ENCODE measurements at regions not wholly inside any gene's neighbourhood (a gene's known extent, or its start where the extent isn't known, plus 50 kb on each side); places are given as distances from the start of the nearest gene placed in this dataset.

DNA sequence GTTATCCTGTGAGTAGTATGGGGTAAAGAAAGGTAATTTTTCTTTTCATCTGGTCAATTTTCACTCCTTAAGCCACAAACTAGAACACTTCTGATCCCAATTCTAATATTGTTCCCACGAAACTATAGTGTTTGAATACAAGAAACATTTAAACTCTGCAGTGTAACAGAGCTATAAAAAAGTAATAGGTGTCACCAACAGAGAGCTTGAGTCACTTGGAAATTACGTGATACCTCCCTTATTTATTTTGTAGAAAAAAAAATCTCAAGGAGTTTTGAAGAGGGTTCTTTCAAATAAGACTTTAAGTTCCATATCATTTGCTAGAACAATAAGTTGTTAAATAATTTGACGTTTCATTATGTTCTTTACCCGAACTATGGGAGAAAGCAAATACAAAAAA is 959.4 kb downstream of the JRKL start:
- Histone ChIP-seq H3K4ac (ENCODE audit: low read depth, low read length) (no peak overlapping the region), H3K4me2 (ENCODE audit: low read length) (no peak overlapping the region), H2BK120ac (ENCODE audit: low read depth, low read length) (no peak overlapping the region), H3K23ac (ENCODE audit: low read length) (no peak overlapping the region), H3K18ac (ENCODE audit: low read length) (no peak overlapping the region), H3K4me1 (ENCODE audit: control insufficient read depth, low read depth, low read length) (peaks cover 5% of the 10 kb centered on the region), H3K36me3 (ENCODE audit: control insufficient read depth, insufficient read depth, low read length) (no peaks in the 10 kb centered on the region), H3K4me3 (ENCODE audit: low read length) (no peak overlapping the region), H3K27ac (ENCODE audit: low read depth, low read length) (no peak overlapping the region), H3K79me2 (ENCODE audit: control insufficient read depth, insufficient read depth, low read length) (no peaks in the 10 kb centered on the region), H4K8ac (ENCODE audit: low read depth, low read length) (no peak overlapping the region), H2BK5ac (ENCODE audit: low read length) (no peak overlapping the region), H4K5ac (ENCODE audit: low read length) (no peak overlapping the region), H3K56ac (ENCODE audit: low read length) (no peak overlapping the region), H3K27me3 (ENCODE audit: insufficient read depth, low read length, poor library complexity) (no peaks in the 10 kb centered on the region), H2AK5ac (ENCODE audit: low read length) (no peak overlapping the region), H3K9ac (ENCODE audit: low read length) (no peak overlapping the region), H3K79me1 (ENCODE audit: low read length) (no peaks in the 10 kb centered on the region), H2BK15ac (replicated peaks; ENCODE audit: low read depth) (no peak overlapping the region)
- no peak for DNase-seq
- WGBS (ENCODE audit: extremely low coverage, insufficient coverage, low lambda C conversion rate), result no CpG with 5 or more reads among the region's 4 CpGs

DNA sequence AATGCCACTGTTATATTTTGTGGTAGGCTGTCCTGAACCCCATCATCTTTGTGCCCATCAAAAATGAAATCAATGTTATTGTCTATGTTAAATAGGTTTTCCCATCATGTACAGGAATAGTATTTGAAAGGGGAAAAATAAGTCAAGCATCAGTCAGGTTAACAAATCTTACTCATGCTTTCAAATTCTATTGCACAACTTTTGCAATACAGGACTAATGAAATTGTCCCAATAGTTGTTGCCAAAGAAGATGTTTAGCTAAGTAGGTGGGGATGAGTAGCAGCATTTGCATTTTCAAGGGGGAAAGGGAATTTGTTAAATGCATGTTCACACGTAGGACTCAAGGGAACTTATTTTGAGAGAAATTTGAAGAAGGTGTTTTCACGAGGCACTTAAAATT is 962.1 kb downstream of the JRKL start:
- no peak overlapping the region for H2BK120ac ChIP-seq (ENCODE audit: low read depth, low read length)
- no peak overlapping the region for H2BK5ac ChIP-seq (ENCODE audit: low read length)
- no peaks in the 10 kb centered on the region for H3K27me3 ChIP-seq (ENCODE audit: insufficient read depth, low read length, poor library complexity)
- no peak overlapping the region for H3K9ac ChIP-seq (ENCODE audit: low read length)
- DNase-seq, result no peak
- no peak overlapping the region for H4K5ac ChIP-seq (ENCODE audit: low read length)
- no peak overlapping the region for H2AK5ac ChIP-seq (ENCODE audit: low read length)
- no peaks in the 10 kb centered on the region for H3K36me3 ChIP-seq (ENCODE audit: control insufficient read depth, insufficient read depth, low read length)
- H4K8ac ChIP-seq (ENCODE audit: low read depth, low read length), result no peak overlapping the region
- H3K79me1 ChIP-seq (ENCODE audit: low read length), result no peaks in the 10 kb centered on the region
- peaks cover 5% of the 10 kb centered on the region for H3K4me1 ChIP-seq (ENCODE audit: control insufficient read depth, low read depth, low read length)
- no peak overlapping the region for H3K4me3 ChIP-seq (ENCODE audit: low read length)
- H3K56ac ChIP-seq (ENCODE audit: low read length), result no peak overlapping the region
- no peak overlapping the region for H3K4me2 ChIP-seq (ENCODE audit: low read length)
- H3K4ac ChIP-seq (ENCODE audit: low read depth, low read length), result no peak overlapping the region
- H3K27ac ChIP-seq (ENCODE audit: low read depth, low read length), result no peak overlapping the region
- no peak overlapping the region for H3K23ac ChIP-seq (ENCODE audit: low read length)
- no peak overlapping the region for H3K18ac ChIP-seq (ENCODE audit: low read length)
- H3K79me2 ChIP-seq (ENCODE audit: control insufficient read depth, insufficient read depth, low read length), result no peaks in the 10 kb centered on the region
- WGBS (ENCODE audit: extremely low coverage, insufficient coverage, low lambda C conversion rate), result no CpG with 5 or more reads among the region's 2 CpGs
- H2BK15ac ChIP-seq (replicated peaks; ENCODE audit: low read depth), result no peak overlapping the region

DNA sequence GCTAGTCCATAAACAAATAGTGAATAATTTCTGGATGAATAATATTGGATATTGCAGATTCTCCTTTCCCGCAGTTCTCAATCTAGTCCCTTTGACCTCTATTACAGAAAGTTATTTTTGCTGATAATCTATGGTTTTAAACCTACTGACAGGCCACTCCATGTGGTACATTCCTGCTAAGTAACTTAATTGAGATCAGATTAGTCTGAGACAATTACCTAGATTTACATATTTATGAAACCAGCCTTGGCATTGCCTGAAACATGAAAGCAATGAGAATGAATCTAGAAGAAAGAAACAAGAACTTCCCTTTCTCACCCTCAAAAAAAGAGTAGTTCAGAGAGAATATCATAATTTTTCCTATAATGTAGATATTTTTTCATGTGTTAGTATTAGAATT is 964.2 kb downstream of the JRKL start:
- Histone ChIP-seq H3K23ac (ENCODE audit: low read length) (no peak overlapping the region), H3K36me3 (ENCODE audit: control insufficient read depth, insufficient read depth, low read length) (no peaks in the 10 kb centered on the region), H3K4me3 (ENCODE audit: low read length) (no peak overlapping the region), H3K9ac (ENCODE audit: low read length) (no peak overlapping the region), H2BK15ac (replicated peaks; ENCODE audit: low read depth) (no peak overlapping the region), H3K79me2 (ENCODE audit: control insufficient read depth, insufficient read depth, low read length) (no peaks in the 10 kb centered on the region), H3K79me1 (ENCODE audit: low read length) (no peaks in the 10 kb centered on the region), H4K5ac (ENCODE audit: low read length) (no peak overlapping the region), H3K27ac (ENCODE audit: low read depth, low read length) (no peak overlapping the region), H4K8ac (ENCODE audit: low read depth, low read length) (no peak overlapping the region), H3K4me2 (ENCODE audit: low read length) (no peak overlapping the region), H2BK5ac (ENCODE audit: low read length) (no peak overlapping the region), H3K4me1 (ENCODE audit: control insufficient read depth, low read depth, low read length) (peaks cover 5% of the 10 kb centered on the region), H3K4ac (ENCODE audit: low read depth, low read length) (no peak overlapping the region), H3K27me3 (ENCODE audit: insufficient read depth, low read length, poor library complexity) (no peaks in the 10 kb centered on the region), H3K56ac (ENCODE audit: low read length) (no peak overlapping the region), H2BK120ac (ENCODE audit: low read depth, low read length) (no peak overlapping the region), H3K18ac (ENCODE audit: low read length) (no peak overlapping the region), H2AK5ac (ENCODE audit: low read length) (no peak overlapping the region)
- WGBS (ENCODE audit: extremely low coverage, insufficient coverage, low lambda C conversion rate), result no CpG with 5 or more reads among the region's 1 CpG
- DNase-seq, result peak; percentile 51

DNA sequence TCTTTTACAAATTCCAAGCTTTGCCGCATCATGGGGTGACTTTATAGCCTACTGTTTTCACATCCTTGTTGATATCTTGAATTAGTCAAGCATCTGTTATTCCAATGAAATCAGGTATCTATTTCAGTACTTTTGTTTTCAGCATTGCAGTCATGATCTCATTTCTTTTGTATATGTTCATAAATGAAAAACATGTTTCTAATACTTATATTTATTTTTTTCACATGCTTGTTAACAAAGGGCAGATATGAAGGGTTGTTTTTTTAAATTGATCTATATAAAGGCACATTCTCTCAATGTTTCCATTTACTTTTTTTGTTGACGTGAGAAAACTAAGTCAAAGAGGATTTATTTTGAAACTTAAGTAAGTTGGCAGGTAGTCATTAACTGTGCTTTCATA is 964.8 kb downstream of the JRKL start:
- Histone ChIP-seq H3K27ac (ENCODE audit: low read depth, low read length) (no peak overlapping the region), H3K36me3 (ENCODE audit: control insufficient read depth, insufficient read depth, low read length) (no peaks in the 10 kb centered on the region), H3K4me3 (ENCODE audit: low read length) (no peak overlapping the region), H3K56ac (ENCODE audit: low read length) (no peak overlapping the region), H2BK120ac (ENCODE audit: low read depth, low read length) (no peak overlapping the region), H4K5ac (ENCODE audit: low read length) (no peak overlapping the region), H3K79me1 (ENCODE audit: low read length) (no peaks in the 10 kb centered on the region), H3K18ac (ENCODE audit: low read length) (no peak overlapping the region), H4K8ac (ENCODE audit: low read depth, low read length) (no peak overlapping the region), H3K23ac (ENCODE audit: low read length) (no peak overlapping the region), H2BK5ac (ENCODE audit: low read length) (no peak overlapping the region), H3K4ac (ENCODE audit: low read depth, low read length) (no peak overlapping the region), H3K79me2 (ENCODE audit: control insufficient read depth, insufficient read depth, low read length) (no peaks in the 10 kb centered on the region), H2AK5ac (ENCODE audit: low read length) (no peak overlapping the region), H3K4me1 (ENCODE audit: control insufficient read depth, low read depth, low read length) (peaks cover 5% of the 10 kb centered on the region), H2BK15ac (replicated peaks; ENCODE audit: low read depth) (no peak overlapping the region), H3K27me3 (ENCODE audit: insufficient read depth, low read length, poor library complexity) (no peaks in the 10 kb centered on the region), H3K9ac (ENCODE audit: low read length) (no peak overlapping the region), H3K4me2 (ENCODE audit: low read length) (no peak overlapping the region)
- peak; percentile 37 for DNase-seq
- WGBS (ENCODE audit: extremely low coverage, insufficient coverage, low lambda C conversion rate), result no CpG with 5 or more reads among the region's 2 CpGs

DNA sequence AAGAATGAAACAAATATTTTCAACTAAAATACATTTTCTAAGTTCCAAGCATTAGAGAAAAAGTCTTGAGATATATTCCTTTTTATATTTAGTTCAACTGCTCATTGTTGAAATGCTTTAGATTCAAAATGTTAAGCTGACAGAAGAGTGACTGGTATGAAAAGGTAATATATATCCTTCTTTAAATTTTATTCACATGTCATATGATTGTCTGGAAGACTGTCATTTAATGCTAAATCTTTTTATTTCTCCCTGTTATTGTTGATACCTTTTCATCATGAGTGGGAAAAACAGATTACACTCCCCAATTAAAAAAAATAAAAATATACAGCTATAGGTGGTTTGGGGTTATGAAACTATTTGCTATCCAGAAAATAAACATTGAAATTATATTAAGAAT is 965.4 kb downstream of the JRKL start:
- Histone ChIP-seq H3K4me3 (ENCODE audit: low read length) (no peak overlapping the region), H3K23ac (ENCODE audit: low read length) (no peak overlapping the region), H3K27me3 (ENCODE audit: insufficient read depth, low read length, poor library complexity) (no peaks in the 10 kb centered on the region), H2BK120ac (ENCODE audit: low read depth, low read length) (no peak overlapping the region), H3K4me2 (ENCODE audit: low read length) (no peak overlapping the region), H3K56ac (ENCODE audit: low read length) (no peak overlapping the region), H2BK15ac (replicated peaks; ENCODE audit: low read depth) (no peak overlapping the region), H3K9ac (ENCODE audit: low read length) (no peak overlapping the region), H3K4me1 (ENCODE audit: control insufficient read depth, low read depth, low read length) (peaks cover 5% of the 10 kb centered on the region), H3K4ac (ENCODE audit: low read depth, low read length) (no peak overlapping the region), H4K8ac (ENCODE audit: low read depth, low read length) (no peak overlapping the region), H3K79me1 (ENCODE audit: low read length) (no peaks in the 10 kb centered on the region), H3K79me2 (ENCODE audit: control insufficient read depth, insufficient read depth, low read length) (no peaks in the 10 kb centered on the region), H2AK5ac (ENCODE audit: low read length) (no peak overlapping the region), H3K18ac (ENCODE audit: low read length) (no peak overlapping the region), H3K27ac (ENCODE audit: low read depth, low read length) (no peak overlapping the region), H3K36me3 (ENCODE audit: control insufficient read depth, insufficient read depth, low read length) (no peaks in the 10 kb centered on the region), H2BK5ac (ENCODE audit: low read length) (no peak overlapping the region), H4K5ac (ENCODE audit: low read length) (no peak overlapping the region)
- no peak for DNase-seq

DNA sequence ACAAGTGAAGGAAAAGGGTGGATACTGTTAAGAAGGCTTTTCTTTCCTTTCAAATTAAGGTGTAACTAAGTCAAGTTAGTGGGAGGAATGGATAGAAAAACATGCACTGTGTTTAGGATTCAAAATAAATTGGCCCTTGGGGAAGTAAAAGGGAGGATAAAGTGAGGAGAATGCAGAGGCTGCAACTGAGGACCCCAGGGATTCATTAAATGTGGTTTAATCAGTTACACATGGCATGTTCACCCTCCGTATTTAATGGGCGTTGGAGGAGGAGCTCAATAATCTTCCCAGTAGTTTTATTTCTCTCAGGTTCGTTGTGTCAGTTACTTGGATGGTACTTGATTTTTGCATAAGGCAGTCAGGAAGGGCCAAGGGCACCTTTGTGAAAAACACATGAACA is 966.3 kb downstream of the JRKL start:
- no peak overlapping the region for H2AK5ac ChIP-seq (ENCODE audit: low read length)
- no peak for DNase-seq
- no peak overlapping the region for H3K4me2 ChIP-seq (ENCODE audit: low read length)
- H4K8ac ChIP-seq (ENCODE audit: low read depth, low read length), result no peak overlapping the region
- H3K9ac ChIP-seq (ENCODE audit: low read length), result no peak overlapping the region
- no peak overlapping the region for H3K4me3 ChIP-seq (ENCODE audit: low read length)
- no peaks in the 10 kb centered on the region for H3K36me3 ChIP-seq (ENCODE audit: control insufficient read depth, insufficient read depth, low read length)
- no peak overlapping the region for H3K4ac ChIP-seq (ENCODE audit: low read depth, low read length)
- peak overlapping the region; percentile 34 for H3K56ac ChIP-seq (ENCODE audit: low read length)
- no peak overlapping the region for H4K5ac ChIP-seq (ENCODE audit: low read length)
- no peak overlapping the region for H3K27ac ChIP-seq (ENCODE audit: low read depth, low read length)
- H3K4me1 ChIP-seq (ENCODE audit: control insufficient read depth, low read depth, low read length), result peaks cover 5% of the 10 kb centered on the region
- WGBS (ENCODE audit: extremely low coverage, insufficient coverage, low lambda C conversion rate), result no CpG with 5 or more reads among the region's 3 CpGs
- no peak overlapping the region for H3K18ac ChIP-seq (ENCODE audit: low read length)
- no peaks in the 10 kb centered on the region for H3K27me3 ChIP-seq (ENCODE audit: insufficient read depth, low read length, poor library complexity)
- no peak overlapping the region for H2BK5ac ChIP-seq (ENCODE audit: low read length)
- no peak overlapping the region for H3K23ac ChIP-seq (ENCODE audit: low read length)
- H3K79me2 ChIP-seq (ENCODE audit: control insufficient read depth, insufficient read depth, low read length), result no peaks in the 10 kb centered on the region
- no peaks in the 10 kb centered on the region for H3K79me1 ChIP-seq (ENCODE audit: low read length)
- no peak overlapping the region for H2BK120ac ChIP-seq (ENCODE audit: low read depth, low read length)
- no peak overlapping the region for H2BK15ac ChIP-seq (replicated peaks; ENCODE audit: low read depth)

Data from mesendoderm (in vitro differentiated cells).